T-cell (primary cell): ENCODE measurements at regions not wholly inside any gene's neighbourhood (a gene's known extent, or its start where the extent isn't known, plus 50 kb on each side); places are given as distances from the start of the nearest gene placed in this dataset.

ENCODE experiments used
- ATAC-seq, 4 experiments: fragments of 200-7000 bp in 3 of 4; fragments of 150-1000 bp in 1 of 4; cut with Tn5 transposase; replicated peaks in 1 of 4; 1 replicate in 3 of 4; 2 replicates in 1 of 4; pipeline ENCODE4 v1.10.0; 2021; ENCODE audit warnings: moderate library complexity in 3 of 4, mild to moderate bottlenecking in 2 of 4, moderate number of reproducible peaks in 1 of 4
- CTCF ChIA-PET, 2 donors: fragments of 300-600 bp; sonication (Branson Sonifier 250); formaldehyde crosslinking; loops; one replicate each; lab custom pipeline; 2022; ENCODE audit warnings: antibody characterized with exemption in 2 of 2; lab: Charles Lee
- POLR2A ChIA-PET, 2 donors: fragments of 300-600 bp; sonication (Branson Sonifier 250); formaldehyde crosslinking; loops; one replicate each; lab custom pipeline; 2022; ENCODE audit warnings: antibody characterized with exemption in 2 of 2; lab: Charles Lee
- DNase-seq, 35 experiments: peaks; one replicate each; pipeline versions ENCODE4 v3.0.0 to v3.0.0-alpha.2; 2013 to 2023
- H3K27ac ChIP-seq: one replicate; pipeline ENCODE4 v1.5.1; 2013; ENCODE audit warnings: low read length
- H3K27me3 ChIP-seq, 2 experiments: replicated peaks in 1 of 2; 1 replicate in 1 of 2; 2 replicates in 1 of 2; pipeline versions ENCODE4 v1.6.1 to v1.7.0; 2013; ENCODE audit warnings: low read length in 1 of 2, mixed read lengths in 1 of 2; ENCODE audit not compliant: control insufficient read depth in 2 of 2, insufficient read depth in 2 of 2; ENCODE audit errors: extremely low read depth in 1 of 2
- H3K36me3 ChIP-seq, 2 donors: 1 replicate in 1 of 2; 2 replicates in 1 of 2; pipeline versions ENCODE4 v1.6.1 to v1.7.0; 2013; ENCODE audit warnings: low read length in 1 of 2; ENCODE audit not compliant: control insufficient read depth in 2 of 2, insufficient read depth in 1 of 2; ENCODE audit errors: extremely low read depth in 1 of 2
- H3K4me1 ChIP-seq, 2 experiments: 1 replicate in 1 of 2; 2 replicates in 1 of 2; pipeline versions ENCODE4 v1.6.1 to v1.7.0; 2013; ENCODE audit warnings: low read length in 2 of 2, mixed read lengths in 1 of 2; ENCODE audit not compliant: insufficient read depth in 2 of 2, control insufficient read depth in 1 of 2; ENCODE audit errors: extremely low read depth in 1 of 2
- H3K4me3 ChIP-seq, 2 donors: 1 replicate in 1 of 2; 2 replicates in 1 of 2; pipeline versions ENCODE4 v1.5.1 to v1.7.0; 2013; ENCODE audit warnings: mild to moderate bottlenecking in 2 of 2, low read length in 1 of 2, moderate library complexity in 1 of 2; ENCODE audit not compliant: control insufficient read depth in 1 of 2; ENCODE audit errors: extremely low read depth in 1 of 2
- H3K9me3 ChIP-seq: 2 replicates; pipeline ENCODE4 v1.7.0; 2013
- H3K27ac Mint-ChIP-seq, 2 donors: one replicate each; pipeline ENCODE4 v1.8.0; 2020 to 2021; ENCODE audit warnings: mild to moderate bottlenecking in 2 of 2, mixed read lengths in 2 of 2
- H3K27me3 Mint-ChIP-seq, 2 donors: one replicate each; pipeline ENCODE4 v1.8.0; 2021 to 2022; ENCODE audit warnings: mixed read lengths in 2 of 2
- H3K36me3 Mint-ChIP-seq: one replicate; pipeline ENCODE4 v1.8.0; 2021; ENCODE audit warnings: mixed read lengths
- H3K4me1 Mint-ChIP-seq, 3 donors: one replicate each; pipeline ENCODE4 v1.8.0; 2020 to 2022; ENCODE audit warnings: mixed read lengths in 3 of 3, mild to moderate bottlenecking in 1 of 3
- H3K4me3 Mint-ChIP-seq, 3 donors: one replicate each; pipeline ENCODE4 v1.8.0; 2020 to 2022; ENCODE audit warnings: mild to moderate bottlenecking in 3 of 3, mixed read lengths in 3 of 3, moderate library complexity in 3 of 3
- H3K9me3 Mint-ChIP-seq, 3 donors: one replicate each; pipeline ENCODE4 v1.8.0; 2020 to 2022; ENCODE audit warnings: mixed read lengths in 3 of 3
- WGBS: methylation state at CpG from one replicate; pipeline ENCODE4 v1.1.5; 2013; ENCODE audit warnings: missing lambda C conversion rate; ENCODE audit not compliant: insufficient coverage; 5-methylcytosine and 5-hydroxymethylcytosine counted together

GRCh38 chr2:205937211-205937610 is 148.8 kb downstream of the INO80D start:
- Mint-ChIP-seq H3K36me3 (no peaks in the 10 kb centered on the region), H3K9me3 (no peaks in the 10 kb centered on the region), H3K27ac (no peak overlapping the region), H3K4me3 (no peak overlapping the region), H3K4me1 (no peaks in the 10 kb centered on the region), H3K27me3 (peaks cover 0 to 4% of the 10 kb centered on the region in 2 donors)
- no peak overlapping the region for H3K4me3 ChIP-seq
- ChIA-PET CTCF (interaction anchor here in 1 of 2 donors (1.0 kb wide), 1 partner anchor 14 kb away, joined by 4 read pairs; no protein-coding TSS in a partner anchor), POLR2A (no interaction called here)
- no peaks in the 10 kb centered on the region for H3K36me3 ChIP-seq
- no CpG with 5 or more reads among the region's 1 CpG for WGBS
- H3K9me3 ChIP-seq = no peaks in the 10 kb centered on the region
- peaks cover 0 to 5% of the 10 kb centered on the region in 2 experiments for H3K27me3 ChIP-seq
- H3K27ac ChIP-seq = no peak overlapping the region
- DNase-seq (no peak), ATAC-seq (no peak)
- no peaks in the 10 kb centered on the region for H3K4me1 ChIP-seq

- Mint-ChIP-seq H3K4me3 (no peak overlapping the region), H3K4me1 (no peaks in the 10 kb centered on the region), H3K36me3 (no peaks in the 10 kb centered on the region), H3K9me3 (no peaks in the 10 kb centered on the region), H3K27me3 (peaks cover 0 to 4% of the 10 kb centered on the region in 2 donors), H3K27ac (no peak overlapping the region)
- no peak overlapping the region for H3K4me3 ChIP-seq
- 100% methylated on average over 2 of the region's 10 CpGs for WGBS
- H3K9me3 ChIP-seq = no peaks in the 10 kb centered on the region
- CTCF ChIA-PET = interaction anchor here (0.6 to 1.3 kb wide), 3 partner anchors 11 to 1886 kb away, joined by 4 to 8 read pairs (median 7); no protein-coding TSS in a partner anchor
- ATAC-seq (no peak), DNase-seq (no peak)
- no peak overlapping the region for H3K27ac ChIP-seq
- H3K36me3 ChIP-seq = no peaks in the 10 kb centered on the region
- H3K27me3 ChIP-seq = peaks cover 0 to 2% of the 10 kb centered on the region in 2 experiments
- POLR2A ChIA-PET = interaction anchor here (0.6 to 0.7 kb wide), 3 partner anchors 8 to 1579 kb away, joined by 3 to 5 read pairs (median 5); no protein-coding TSS in a partner anchor
- no peaks in the 10 kb centered on the region for H3K4me1 ChIP-seq
Measured at GRCh38 chr2:205936446-205936845, 149.5 kb downstream of the INO80D start.

- no peak for DNase-seq
- H3K36me3 Mint-ChIP-seq = no peaks in the 10 kb centered on the region
- no peak overlapping the region for H3K27ac Mint-ChIP-seq
- WGBS = no CpG with 5 or more reads among the region's 1 CpG
- H3K4me1 Mint-ChIP-seq = no peaks in the 10 kb centered on the region
- H3K9me3 Mint-ChIP-seq = no peaks in the 10 kb centered on the region
- H3K27me3 ChIP-seq = peaks cover 0 to 2% of the 10 kb centered on the region in 2 experiments
- POLR2A ChIA-PET = no interaction called here
- no peak overlapping the region for H3K27ac ChIP-seq
- no peaks in the 10 kb centered on the region for H3K4me1 ChIP-seq
- H3K9me3 ChIP-seq = no peaks in the 10 kb centered on the region
- no peak overlapping the region for H3K4me3 Mint-ChIP-seq
- no peak for ATAC-seq
- H3K36me3 ChIP-seq = no peaks in the 10 kb centered on the region
- CTCF ChIA-PET = interaction anchor here in 1 of 2 donors (0.6 to 1.3 kb wide), 2 partner anchors 14 to 1854 kb away, joined by 3 read pairs; no protein-coding TSS in a partner anchor
- H3K4me3 ChIP-seq = no peak overlapping the region
- H3K27me3 Mint-ChIP-seq = peaks cover 9 to 11% of the 10 kb centered on the region in 2 donors
Measured at GRCh38 chr2:205934443-205934842, 151.5 kb downstream of the INO80D start.

- 100% methylated on average over 1 of the region's 2 CpGs for WGBS
- ChIA-PET CTCF (no interaction called here), POLR2A (interaction anchor here in 1 of 2 donors (0.6 kb wide), 1 partner anchor 701 kb away, joined by 4 read pairs; no protein-coding TSS in a partner anchor)
- Histone ChIP-seq H3K27ac (no peak overlapping the region), H3K27me3 (peaks cover 0 to 11% of the 10 kb centered on the region in 2 experiments), H3K36me3 (no peaks in the 10 kb centered on the region), H3K4me3 (no peak overlapping the region), H3K9me3 (no peaks in the 10 kb centered on the region), H3K4me1 (no peaks in the 10 kb centered on the region)
- ATAC-seq (no peak), DNase-seq (no peak)
- Mint-ChIP-seq H3K36me3 (no peaks in the 10 kb centered on the region), H3K4me3 (no peak overlapping the region), H3K27ac (no peak overlapping the region), H3K4me1 (no peaks in the 10 kb centered on the region), H3K9me3 (no peaks in the 10 kb centered on the region), H3K27me3 (peaks cover 19% of the 10 kb centered on the region in 2 donors)
Measured at GRCh38 chr2:205932861-205933260, 153.1 kb downstream of the INO80D start.

- Histone ChIP-seq H3K9me3 (no peaks in the 10 kb centered on the region), H3K4me3 (no peak overlapping the region), H3K4me1 (peaks cover 0 to under 1% of the 10 kb centered on the region in 2 experiments), H3K36me3 (no peaks in the 10 kb centered on the region), H3K27me3 (peaks cover 7 to 18% of the 10 kb centered on the region in 2 experiments), H3K27ac (no peak overlapping the region)
- DNase-seq = no peak
- H3K36me3 Mint-ChIP-seq = no peaks in the 10 kb centered on the region
- H3K9me3 Mint-ChIP-seq = no peaks in the 10 kb centered on the region
- peaks cover 33 to 34% of the 10 kb centered on the region in 2 donors for H3K27me3 Mint-ChIP-seq
- peaks cover 2 to 3% (median 2%) of the 10 kb centered on the region in 3 donors for H3K4me1 Mint-ChIP-seq
- 100% methylated on average over 1 of the region's 3 CpGs for WGBS
- no peak overlapping the region for H3K4me3 Mint-ChIP-seq
- no peak for ATAC-seq
- H3K27ac Mint-ChIP-seq = no peak overlapping the region
- CTCF ChIA-PET = no interaction called here
- POLR2A ChIA-PET = no interaction called here
Measured at GRCh38 chr2:205931388-205931787, 154.6 kb downstream of the INO80D start.

- peaks cover 10 to 13% (median 11%) of the 10 kb centered on the region in 3 donors for H3K4me1 Mint-ChIP-seq
- 100% methylated on average over 1 of the region's 4 CpGs for WGBS
- H3K9me3 ChIP-seq = no peaks in the 10 kb centered on the region
- DNase-seq (no peak), ATAC-seq (no peak)
- no peak overlapping the region for H3K27ac Mint-ChIP-seq
- no peak overlapping the region for H3K4me3 Mint-ChIP-seq
- ChIA-PET CTCF (interaction anchor here in 1 of 2 donors (0.9 to 1.0 kb wide), 2 partner anchors 10 to 18 kb away, joined by 4 read pairs; no protein-coding TSS in a partner anchor), POLR2A (no interaction called here)
- H3K36me3 ChIP-seq = no peaks in the 10 kb centered on the region
- no peaks in the 10 kb centered on the region for H3K36me3 Mint-ChIP-seq
- peaks cover 2 to 7% of the 10 kb centered on the region in 2 experiments for H3K4me1 ChIP-seq
- no peak overlapping the region for H3K4me3 ChIP-seq
- no peaks in the 10 kb centered on the region for H3K9me3 Mint-ChIP-seq
- H3K27ac ChIP-seq = no peak overlapping the region
- H3K27me3 Mint-ChIP-seq = peaks cover 44 to 45% of the 10 kb centered on the region in 2 donors
- H3K27me3 ChIP-seq = peaks cover 8 to 24% of the 10 kb centered on the region in 2 experiments
Measured at GRCh38 chr2:205930209-205930608, 155.8 kb downstream of the INO80D start.
